ENCODE measurements at regions not wholly inside any gene's neighbourhood (a gene's known extent, or its start where the extent isn't known, plus 50 kb on each side); places are given as distances from the start of the nearest gene placed in this dataset.

- Mint-ChIP-seq H3K9me3 (peaks cover 0 to 11% (median 0%) of the 10 kb centered on the region in 3 donors), H3K4me3 (no peak overlapping the region), H3K27me3 (no peaks in the 10 kb centered on the region), H3K36me3 (no peaks in the 10 kb centered on the region), H3K4me1 (peaks cover 4 to 11% (median 7%) of the 10 kb centered on the region in 3 donors), H3K27ac (no peak overlapping the region)
- no CpG with 5 or more reads among the region's 2 CpGs for WGBS (ENCODE audit: insufficient coverage)
- ChIA-PET CTCF (interaction anchor here in 1 of 2 donors (0.5 kb wide), 1 partner anchor 747 kb away, joined by 7 read pairs; no protein-coding TSS in a partner anchor), POLR2A (no interaction called here)
- ATAC-seq (replicated peaks in 1 of 4), result no peak
- Histone ChIP-seq H3K4me3 (ENCODE audit: control insufficient read depth in 1 of 2, extremely low read depth in 1 of 2, low read length in 1 of 2) (no peak overlapping the region), H3K9me3 (no peaks in the 10 kb centered on the region), H3K4me1 (ENCODE audit: control insufficient read depth in 1 of 2, extremely low read depth in 1 of 2, insufficient read depth in 2 of 2, low read length in 2 of 2) (peaks cover 0 to 4% of the 10 kb centered on the region in 2 experiments), H3K27me3 (replicated peaks in 1 of 2; ENCODE audit: control insufficient read depth in 2 of 2, extremely low read depth in 1 of 2, insufficient read depth in 2 of 2, low read length in 1 of 2) (peaks cover 0 to 4% of the 10 kb centered on the region in 2 experiments), H3K27ac (ENCODE audit: low read length) (no peak overlapping the region), H3K36me3 (ENCODE audit: control insufficient read depth in 2 of 2, extremely low read depth in 1 of 2, insufficient read depth in 1 of 2, low read length in 1 of 2) (peaks cover 0 to 4% of the 10 kb centered on the region in 2 donors)
- no peak for DNase-seq
Observed at GRCh38 chr13:73665261-73665660, 468.9 kb downstream of the KLF12 start.

- Mint-ChIP-seq H3K4me3 (no peak overlapping the region), H3K27me3 (no peaks in the 10 kb centered on the region)
Observed at GRCh38 chr13:73664851-73665250, 469.4 kb downstream of the KLF12 start.

GRCh38 chr13:73662833-73663232 is 471.4 kb downstream of the KLF12 start:
- WGBS (ENCODE audit: insufficient coverage), result no CpG with 5 or more reads among the region's 8 CpGs
- Histone ChIP-seq H3K27me3 (replicated peaks in 1 of 2; ENCODE audit: control insufficient read depth in 2 of 2, extremely low read depth in 1 of 2, insufficient read depth in 2 of 2, low read length in 1 of 2) (peaks cover 0 to 4% of the 10 kb centered on the region in 2 experiments), H3K4me3 (ENCODE audit: control insufficient read depth in 1 of 2, extremely low read depth in 1 of 2, low read length in 1 of 2) (no peak overlapping the region), H3K27ac (ENCODE audit: low read length) (no peak overlapping the region), H3K9me3 (no peaks in the 10 kb centered on the region), H3K36me3 (ENCODE audit: control insufficient read depth in 2 of 2, extremely low read depth in 1 of 2, insufficient read depth in 1 of 2, low read length in 1 of 2) (no peaks in the 10 kb centered on the region), H3K4me1 (ENCODE audit: control insufficient read depth in 1 of 2, extremely low read depth in 1 of 2, insufficient read depth in 2 of 2, low read length in 2 of 2) (peaks cover 0 to 4% of the 10 kb centered on the region in 2 experiments)
- Mint-ChIP-seq H3K4me1 (peaks cover 4 to 11% (median 7%) of the 10 kb centered on the region in 3 donors), H3K36me3 (no peaks in the 10 kb centered on the region), H3K9me3 (peaks cover 0 to 8% (median 0%) of the 10 kb centered on the region in 3 donors), H3K27me3 (no peaks in the 10 kb centered on the region), H3K4me3 (no peak overlapping the region), H3K27ac (no peak overlapping the region)
- ATAC-seq (replicated peaks in 1 of 4) (no peak), DNase-seq (no peak)
- CTCF ChIA-PET, result interaction anchor here in 1 of 2 donors (0.8 kb wide), 1 partner anchor 190 kb away, joined by 3 read pairs; no protein-coding TSS in a partner anchor
- POLR2A ChIA-PET, result no interaction called here

More at GRCh38 chr13:73664851-73665250, 469.4 kb downstream of the KLF12 start:
- H3K9me3 ChIP-seq, result no peaks in the 10 kb centered on the region
- H3K27ac ChIP-seq (ENCODE audit: low read length), result no peak overlapping the region
- WGBS (ENCODE audit: insufficient coverage), result 100% methylated on average over 1 of the region's 4 CpGs
- no peak for ATAC-seq (replicated peaks in 1 of 4)
- peaks cover 0 to 4% of the 10 kb centered on the region in 2 donors for H3K36me3 ChIP-seq (ENCODE audit: control insufficient read depth in 2 of 2, extremely low read depth in 1 of 2, insufficient read depth in 1 of 2, low read length in 1 of 2)
- ChIA-PET CTCF (no interaction called here), POLR2A (no interaction called here)
- Mint-ChIP-seq H3K9me3 (peaks cover 0 to 11% (median 0%) of the 10 kb centered on the region in 3 donors), H3K36me3 (no peaks in the 10 kb centered on the region), H3K27ac (no peak overlapping the region), H3K4me1 (peaks cover 4 to 11% (median 7%) of the 10 kb centered on the region in 3 donors)
- H3K27me3 ChIP-seq (replicated peaks in 1 of 2; ENCODE audit: control insufficient read depth in 2 of 2, extremely low read depth in 1 of 2, insufficient read depth in 2 of 2, low read length in 1 of 2), result peaks cover 0 to 4% of the 10 kb centered on the region in 2 experiments
- no peak for DNase-seq
- no peak overlapping the region for H3K4me3 ChIP-seq (ENCODE audit: control insufficient read depth in 1 of 2, extremely low read depth in 1 of 2, low read length in 1 of 2)
- peaks cover 0 to 4% of the 10 kb centered on the region in 2 experiments for H3K4me1 ChIP-seq (ENCODE audit: control insufficient read depth in 1 of 2, extremely low read depth in 1 of 2, insufficient read depth in 2 of 2, low read length in 2 of 2)

- Mint-ChIP-seq H3K27ac (no peak overlapping the region), H3K4me1 (peaks cover 4 to 11% (median 7%) of the 10 kb centered on the region in 3 donors), H3K36me3 (no peaks in the 10 kb centered on the region), H3K27me3 (no peaks in the 10 kb centered on the region), H3K9me3 (peaks cover 0 to 11% (median 0%) of the 10 kb centered on the region in 3 donors), H3K4me3 (no peak overlapping the region)
- CTCF ChIA-PET, result interaction anchor here in 1 of 2 donors (0.8 kb wide), 1 partner anchor 189 kb away, joined by 3 read pairs; no protein-coding TSS in a partner anchor
- Histone ChIP-seq H3K36me3 (ENCODE audit: control insufficient read depth in 2 of 2, extremely low read depth in 1 of 2, insufficient read depth in 1 of 2, low read length in 1 of 2) (no peaks in the 10 kb centered on the region), H3K27ac (ENCODE audit: low read length) (no peak overlapping the region), H3K27me3 (replicated peaks in 1 of 2; ENCODE audit: control insufficient read depth in 2 of 2, extremely low read depth in 1 of 2, insufficient read depth in 2 of 2, low read length in 1 of 2) (peaks cover 0 to 4% of the 10 kb centered on the region in 2 experiments), H3K4me1 (ENCODE audit: control insufficient read depth in 1 of 2, extremely low read depth in 1 of 2, insufficient read depth in 2 of 2, low read length in 2 of 2) (peaks cover 0 to 4% of the 10 kb centered on the region in 2 experiments), H3K9me3 (no peaks in the 10 kb centered on the region), H3K4me3 (ENCODE audit: control insufficient read depth in 1 of 2, extremely low read depth in 1 of 2, low read length in 1 of 2) (no peak overlapping the region)
- 80% methylated on average over 13 of the region's 19 CpGs for WGBS (ENCODE audit: insufficient coverage)
- DNase-seq (no peak), ATAC-seq (replicated peaks in 1 of 4) (peak in 1 of 4 experiments; percentile 13)
- POLR2A ChIA-PET, result no interaction called here
Observed at GRCh38 chr13:73661687-73662425, 472.3 kb downstream of the KLF12 start.

- Mint-ChIP-seq H3K4me3 (no peak overlapping the region), H3K36me3 (no peaks in the 10 kb centered on the region), H3K4me1 (peaks cover 4 to 11% (median 7%) of the 10 kb centered on the region in 3 donors), H3K27me3 (no peaks in the 10 kb centered on the region), H3K9me3 (peaks cover 0 to 11% (median 0%) of the 10 kb centered on the region in 3 donors), H3K27ac (no peak overlapping the region)
- DNase-seq (no peak), ATAC-seq (replicated peaks in 1 of 4) (no peak)
- ChIA-PET POLR2A (no interaction called here), CTCF (no interaction called here)
- 97% methylated on average over 6 of the region's 10 CpGs for WGBS (ENCODE audit: insufficient coverage)
- H3K4me1 ChIP-seq (ENCODE audit: control insufficient read depth in 1 of 2, extremely low read depth in 1 of 2, insufficient read depth in 2 of 2, low read length in 2 of 2), result peaks cover 0 to 4% of the 10 kb centered on the region in 2 experiments
- H3K36me3 ChIP-seq (ENCODE audit: control insufficient read depth in 2 of 2, extremely low read depth in 1 of 2, insufficient read depth in 1 of 2, low read length in 1 of 2), result no peaks in the 10 kb centered on the region
- H3K27me3 ChIP-seq (replicated peaks in 1 of 2; ENCODE audit: control insufficient read depth in 2 of 2, extremely low read depth in 1 of 2, insufficient read depth in 2 of 2, low read length in 1 of 2), result peaks cover 0 to 4% of the 10 kb centered on the region in 2 experiments
- H3K9me3 ChIP-seq, result no peaks in the 10 kb centered on the region
- no peak overlapping the region for H3K4me3 ChIP-seq (ENCODE audit: control insufficient read depth in 1 of 2, extremely low read depth in 1 of 2, low read length in 1 of 2)
- no peak overlapping the region for H3K27ac ChIP-seq (ENCODE audit: low read length)
Observed at GRCh38 chr13:73661066-73661465, 473.1 kb downstream of the KLF12 start.

- ChIA-PET POLR2A (no interaction called here), CTCF (no interaction called here)
- no peaks in the 10 kb centered on the region for H3K36me3 Mint-ChIP-seq
Observed at GRCh38 chr13:73658639-73659038, 475.6 kb downstream of the KLF12 start.

More at GRCh38 chr13:73658639-73659038, 475.6 kb downstream of the KLF12 start:
- H3K27ac ChIP-seq (ENCODE audit: low read length), result no peak overlapping the region
- H3K36me3 ChIP-seq (ENCODE audit: control insufficient read depth in 2 of 2, extremely low read depth in 1 of 2, insufficient read depth in 1 of 2, low read length in 1 of 2), result no peaks in the 10 kb centered on the region
- H3K27me3 Mint-ChIP-seq, result no peaks in the 10 kb centered on the region
- peaks cover 0 to 4% of the 10 kb centered on the region in 2 experiments for H3K4me1 ChIP-seq (ENCODE audit: control insufficient read depth in 1 of 2, extremely low read depth in 1 of 2, insufficient read depth in 2 of 2, low read length in 2 of 2)
- no peak for DNase-seq
- no peak overlapping the region for H3K4me3 Mint-ChIP-seq
- H3K4me3 ChIP-seq (ENCODE audit: control insufficient read depth in 1 of 2, extremely low read depth in 1 of 2, low read length in 1 of 2), result no peak overlapping the region
- no peak for ATAC-seq (replicated peaks in 1 of 4)
- no peak overlapping the region for H3K27ac Mint-ChIP-seq
- H3K4me1 Mint-ChIP-seq, result peaks cover 4 to 11% (median 7%) of the 10 kb centered on the region in 3 donors
- peaks cover 0 to 4% of the 10 kb centered on the region in 2 experiments for H3K27me3 ChIP-seq (replicated peaks in 1 of 2; ENCODE audit: control insufficient read depth in 2 of 2, extremely low read depth in 1 of 2, insufficient read depth in 2 of 2, low read length in 1 of 2)
- H3K9me3 Mint-ChIP-seq, result peaks cover 0 to 11% (median 0%) of the 10 kb centered on the region in 3 donors
- H3K9me3 ChIP-seq, result no peaks in the 10 kb centered on the region

Measured in T-cell (primary cell).